ENCODE measurements at regions not wholly inside any gene's neighbourhood (a gene's known extent, or its start where the extent isn't known, plus 50 kb on each side); places are given as distances from the start of the nearest gene placed in this dataset.

DNA sequence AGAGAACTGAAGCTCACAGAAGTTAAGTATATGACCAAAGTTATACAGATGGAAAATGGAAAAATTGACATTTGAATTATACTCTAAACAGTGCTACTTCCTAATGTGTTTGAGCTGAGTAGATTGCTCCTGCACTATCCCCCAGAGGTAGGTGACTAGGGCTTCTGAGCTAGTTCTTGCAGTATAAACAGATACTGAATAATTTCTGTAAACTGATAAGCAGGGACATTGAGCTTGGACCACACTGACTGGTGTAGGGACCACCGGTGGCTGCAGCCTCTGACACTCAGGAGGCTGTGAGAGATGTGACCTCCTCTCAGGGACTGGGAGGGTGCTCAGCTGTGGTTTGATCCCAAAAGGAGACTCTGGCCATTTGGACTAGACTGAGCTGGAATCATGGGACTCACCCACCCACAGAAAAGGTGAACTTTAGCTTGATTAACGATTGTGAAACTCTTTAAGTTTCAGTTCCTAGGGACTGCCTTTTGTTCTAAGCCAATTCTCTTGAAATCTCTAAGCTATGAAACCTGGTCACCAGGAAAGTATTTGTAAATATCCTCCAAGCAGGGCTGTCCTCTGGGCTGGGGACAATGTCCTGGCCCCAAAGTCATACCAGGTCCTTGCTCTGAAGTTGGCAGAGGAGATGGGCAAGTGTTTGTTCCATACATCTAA is 291.5 kb downstream of the SEC61B start:
- no peak for TF ChIP-seq EZH2 (IDR thresholded peaks at IDR 0.05; ENCODE audit: borderline replicate concordance, low read length)
- TF ChIP-seq, protein P1, sequence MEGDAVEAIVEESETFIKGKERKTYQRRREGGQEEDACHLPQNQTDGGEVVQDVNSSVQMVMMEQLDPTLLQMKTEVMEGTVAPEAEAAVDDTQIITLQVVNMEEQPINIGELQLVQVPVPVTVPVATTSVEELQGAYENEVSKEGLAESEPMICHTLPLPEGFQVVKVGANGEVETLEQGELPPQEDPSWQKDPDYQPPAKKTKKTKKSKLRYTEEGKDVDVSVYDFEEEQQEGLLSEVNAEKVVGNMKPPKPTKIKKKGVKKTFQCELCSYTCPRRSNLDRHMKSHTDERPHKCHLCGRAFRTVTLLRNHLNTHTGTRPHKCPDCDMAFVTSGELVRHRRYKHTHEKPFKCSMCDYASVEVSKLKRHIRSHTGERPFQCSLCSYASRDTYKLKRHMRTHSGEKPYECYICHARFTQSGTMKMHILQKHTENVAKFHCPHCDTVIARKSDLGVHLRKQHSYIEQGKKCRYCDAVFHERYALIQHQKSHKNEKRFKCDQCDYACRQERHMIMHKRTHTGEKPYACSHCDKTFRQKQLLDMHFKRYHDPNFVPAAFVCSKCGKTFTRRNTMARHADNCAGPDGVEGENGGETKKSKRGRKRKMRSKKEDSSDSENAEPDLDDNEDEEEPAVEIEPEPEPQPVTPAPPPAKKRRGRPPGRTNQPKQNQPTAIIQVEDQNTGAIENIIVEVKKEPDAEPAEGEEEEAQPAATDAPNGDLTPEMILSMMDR (IDR thresholded peaks at IDR 0.05; ENCODE audit: low read length): no peak
